ENCODE measurements at regions not wholly inside any gene's neighbourhood (a gene's known extent, or its start where the extent isn't known, plus 50 kb on each side); places are given as distances from the start of the nearest gene placed in this dataset.

- no peak for TF ChIP-seq ELK1 (IDR thresholded peaks at IDR 0.05; ENCODE audit: low read depth, low read length)
- no peak for TF ChIP-seq JUNB (IDR thresholded peaks at IDR 0.05)
- no peak for TF ChIP-seq CBX2 (IDR thresholded peaks at IDR 0.05; ENCODE audit: borderline replicate concordance, low read depth)
- TF ChIP-seq CHD4 (IDR thresholded peaks at IDR 0.05; ENCODE audit: borderline replicate concordance): no peak
Observed at GRCh38 chr2:121095257-121096080, 189.5 kb downstream of the TFCP2L1 start (continued).

GRCh38 chr2:121096611-121097010 lies 188.4 kb downstream of the TFCP2L1 start:
- Histone ChIP-seq H3K4me2 (no peak overlapping the region), H3K27ac (no peak overlapping the region), H3K4me1 (no peaks in the 10 kb centered on the region), H3K9me3 (peaks cover 5% of the 10 kb centered on the region; the same call in 1 of the 3 replicates), H3K4me3 (no peak overlapping the region)
- ATAC-seq: no peak
- TF ChIP-seq CEBPB (IDR thresholded peaks at IDR 0.05) (no peak), MYC (IDR thresholded peaks at IDR 0.05; ENCODE audit: borderline replicate concordance, low read length) (no peak), MAZ (IDR thresholded peaks at IDR 0.05; ENCODE audit: borderline replicate concordance, low read depth, low read length) (no peak), BHLHE40 (IDR thresholded peaks at IDR 0.05; ENCODE audit: low read depth, low read length) (no peak)
- no peak for FAIRE-seq
- no peak for DNase-seq (ENCODE audit: low read depth in 1 of 2, low spot score in 1 of 2)
- ChIA-PET POLR2A (no interaction called here), CTCF (interaction anchor here (1.8 to 23.5 kb wide), 6 partner anchors 12 to 259 kb away, joined by 9 to 311 read pairs (median 12); no protein-coding TSS in a partner anchor)
- 32% methylated on average over 5 of the region's 5 CpGs for WGBS (ENCODE audit: missing lambda C conversion rate)

- TF ChIP-seq NPAS2 (CRISPR knock-in tag; IDR thresholded peaks at IDR 0.05; ENCODE audit: borderline replicate concordance) (no peak), REST (IDR thresholded peaks at IDR 0.05) (no peak), RCOR1 (IDR thresholded peaks at IDR 0.05; ENCODE audit: low read depth, low read length) (no peak)
- ATAC-seq (no peak), DNase-seq (ENCODE audit: low read depth in 1 of 2, low spot score in 1 of 2) (no peak), FAIRE-seq (no peak)
- no peak overlapping the region for H3K4me3 ChIP-seq
- H3K27ac ChIP-seq: no peak overlapping the region
- H3K4me2 ChIP-seq: no peak overlapping the region
- CTCF ChIA-PET: interaction anchor here (0.6 to 23.5 kb wide), 4 partner anchors 15 to 713 kb away, joined by 3 to 311 read pairs (median 60); no protein-coding TSS in a partner anchor
- H3K9me3 ChIP-seq: no peaks in the 10 kb centered on the region
- no peaks in the 10 kb centered on the region for H3K4me1 ChIP-seq
- POLR2A ChIA-PET: no interaction called here
- 46% methylated on average over 7 of the region's 7 CpGs for WGBS (ENCODE audit: missing lambda C conversion rate)
Observed at GRCh38 chr2:121098556-121098955, 186.4 kb downstream of the TFCP2L1 start.

- FAIRE-seq: no peak
- H3K4me1 ChIP-seq: no peaks in the 10 kb centered on the region
Observed at GRCh38 chr2:121099329-121100290, 185.4 kb downstream of the TFCP2L1 start.

More at GRCh38 chr2:121099329-121100290, 185.4 kb downstream of the TFCP2L1 start:
- Histone ChIP-seq H3K4me2 (no peak overlapping the region), H3K27ac (no peak overlapping the region), H3K9me3 (no peaks in the 10 kb centered on the region), H3K4me3 (no peak overlapping the region)
- ChIA-PET CTCF (interaction anchor here (0.6 to 23.5 kb wide), 15 partner anchors 9 to 619 kb away, joined by 3 to 311 read pairs (median 4); no protein-coding TSS in a partner anchor), POLR2A (no interaction called here)
- no peak for TF ChIP-seq BHLHE40 (IDR thresholded peaks at IDR 0.05; ENCODE audit: low read depth, low read length)
- TF ChIP-seq HEYL (CRISPR knock-in tag; IDR thresholded peaks at IDR 0.05): no peak
- TF ChIP-seq JUNB (IDR thresholded peaks at IDR 0.05): no peak
- no peak for TF ChIP-seq RFX5 (IDR thresholded peaks at IDR 0.05)
- peak; percentile 49 for TF ChIP-seq CTCF (IDR thresholded peaks at IDR 0.05)
- TF ChIP-seq TFCP2L1 (CRISPR knock-in tag; IDR thresholded peaks at IDR 0.05): no peak
- TF ChIP-seq SMC3 (IDR thresholded peaks at IDR 0.05): peak; percentile 39; the same call in 2 of the 3 replicates
- peak; percentile 36 to 58 for TF ChIP-seq RAD21 (conservative IDR thresholded peaks at IDR 0.05 in 1 of 2, IDR thresholded peaks at IDR 0.05 in 1 of 2)
- no peak for TF ChIP-seq NPAS2 (CRISPR knock-in tag; IDR thresholded peaks at IDR 0.05; ENCODE audit: borderline replicate concordance)
- TF ChIP-seq RNF2 (IDR thresholded peaks at IDR 0.05; ENCODE audit: borderline replicate concordance, low read depth): no peak
- TF ChIP-seq KDM5A (IDR thresholded peaks at IDR 0.05): no peak
- DNase-seq (ENCODE audit: low read depth in 1 of 2, low spot score in 1 of 2): peak; percentile 35 to 60
- WGBS (ENCODE audit: missing lambda C conversion rate): 14% methylated on average over 8 of the region's 8 CpGs
- peak; percentile 80 to 82 for ATAC-seq
